Smooth muscle cell (in vitro differentiated cells): ENCODE measurements at regions not wholly inside any gene's neighbourhood (a gene's known extent, or its start where the extent isn't known, plus 50 kb on each side); places are given as distances from the start of the nearest gene placed in this dataset.

Experiments
- DNase-seq: peaks from one replicate; lab custom pipeline; 2025; ENCODE audit not compliant: unreplicated experiment; lab: John Stamatoyannopoulos, UW
- H2AFZ ChIP-seq: fragments of 200-600 bp; sonication (generic); 2 replicates; pipeline ENCODE4 v1.6.0; 2016; ENCODE audit warnings: antibody characterized with exemption, low read depth, mild to moderate bottlenecking
- H3F3A ChIP-seq: fragments of 200-600 bp; sonication (generic); 2 replicates; pipeline ENCODE4 v1.6.0; 2017; ENCODE audit warnings: antibody characterized with exemption, low read depth
- H3K27ac ChIP-seq: fragments of 200-600 bp; sonication (generic); 2 replicates; pipeline ENCODE4 v1.5.1; 2016; ENCODE audit warnings: low read depth, mild to moderate bottlenecking
- H3K27me3 ChIP-seq: fragments of 200-600 bp; sonication (generic); 2 replicates; pipeline ENCODE4 v1.6.1; 2016; ENCODE audit warnings: low read depth, mild to moderate bottlenecking
- H3K36me3 ChIP-seq: fragments of 200-600 bp; sonication (generic); 2 replicates; pipeline ENCODE4 v1.5.1; 2016; ENCODE audit warnings: low read depth
- H3K4me1 ChIP-seq: fragments of 200-600 bp; sonication (generic); 2 replicates; pipeline ENCODE4 v1.5.1; 2016; ENCODE audit warnings: low read depth
- H3K4me2 ChIP-seq: fragments of 200-600 bp; sonication (generic); 2 replicates; pipeline ENCODE4 v1.6.0; 2016; ENCODE audit warnings: mild to moderate bottlenecking
- H3K4me3 ChIP-seq: fragments of 200-600 bp; sonication (generic); 2 replicates; pipeline ENCODE4 v1.5.1; 2016; ENCODE audit warnings: mild to moderate bottlenecking
- H3K79me2 ChIP-seq: fragments of 200-600 bp; sonication (generic); 2 replicates; pipeline ENCODE4 v1.6.0; 2016; ENCODE audit warnings: low read depth, mild to moderate bottlenecking
- H3K9ac ChIP-seq: fragments of 200-600 bp; sonication (generic); 2 replicates; pipeline ENCODE4 v1.6.0; 2016; ENCODE audit warnings: low read depth
- H3K9me3 ChIP-seq: fragments of 200-600 bp; sonication (generic); replicated peaks from 2 replicates; pipeline ENCODE4 v1.5.1; 2016; ENCODE audit warnings: low read depth
- H4K20me1 ChIP-seq: fragments of 200-600 bp; sonication (generic); 2 replicates; pipeline ENCODE4 v1.6.0; 2016; ENCODE audit warnings: low read depth
- CTCF ChIP-seq: fragments of 200-600 bp; sonication (generic); IDR thresholded peaks from 2 replicates; pipeline ENCODE4 v1.5.1; 2017; ENCODE audit warnings: borderline replicate concordance, mild to moderate bottlenecking, antibody characterized with exemption; ENCODE audit not compliant: insufficient read depth, poor library complexity, severe bottlenecking
- WGBS: methylation state at CpG from one replicate; pipeline ENCODE4 v1.1.7; 2016; ENCODE audit warnings: low lambda C conversion rate; 5-methylcytosine and 5-hydroxymethylcytosine counted together

GRCh38 chr17:5874486-5874885, 195.7 kb upstream of the WSCD1 start:
- no peak overlapping the region for H3K9ac ChIP-seq
- H4K20me1 ChIP-seq: no peaks in the 10 kb centered on the region
- H3K36me3 ChIP-seq: no peaks in the 10 kb centered on the region
- TF ChIP-seq CTCF: no peak
- no peaks in the 10 kb centered on the region for H3K79me2 ChIP-seq
- no peak for DNase-seq
- no peak overlapping the region for H3K4me3 ChIP-seq
- no peak overlapping the region for H2AFZ ChIP-seq
- no peak overlapping the region for H3K4me2 ChIP-seq
- 88% methylated on average over 6 of the region's 6 CpGs for WGBS
- no peak overlapping the region for H3K27ac ChIP-seq
- no peaks in the 10 kb centered on the region for H3F3A ChIP-seq
- H3K27me3 ChIP-seq: peaks cover 3% of the 10 kb centered on the region
- no peaks in the 10 kb centered on the region for H3K4me1 ChIP-seq
- no peaks in the 10 kb centered on the region for H3K9me3 ChIP-seq

GRCh38 chr17:5877366-5877765, 192.8 kb upstream of the WSCD1 start:
- H3K4me2 ChIP-seq: no peak overlapping the region
- WGBS: 74% methylated on average over 1 of the region's 1 CpG
- H3K9ac ChIP-seq: no peak overlapping the region
- H3K36me3 ChIP-seq: no peaks in the 10 kb centered on the region
- peaks cover 3% of the 10 kb centered on the region for H3K27me3 ChIP-seq
- no peaks in the 10 kb centered on the region for H3K9me3 ChIP-seq
- DNase-seq: no peak
- no peak overlapping the region for H3K4me3 ChIP-seq
- no peaks in the 10 kb centered on the region for H3F3A ChIP-seq
- no peaks in the 10 kb centered on the region for H4K20me1 ChIP-seq
- H2AFZ ChIP-seq: no peak overlapping the region
- H3K79me2 ChIP-seq: no peaks in the 10 kb centered on the region
- no peak overlapping the region for H3K27ac ChIP-seq
- TF ChIP-seq CTCF: no peak
- no peaks in the 10 kb centered on the region for H3K4me1 ChIP-seq

GRCh38 chr17:5877948-5878347, 192.2 kb upstream of the WSCD1 start:
- H3K27me3 ChIP-seq: peaks cover 3% of the 10 kb centered on the region
- no peaks in the 10 kb centered on the region for H3K4me1 ChIP-seq
- H3K9me3 ChIP-seq: no peaks in the 10 kb centered on the region
- H3K27ac ChIP-seq: no peak overlapping the region
- no peak for TF ChIP-seq CTCF
- no peak overlapping the region for H3K4me2 ChIP-seq
- no peak overlapping the region for H3K4me3 ChIP-seq
- 88% methylated on average over 10 of the region's 10 CpGs for WGBS
- no peaks in the 10 kb centered on the region for H3K36me3 ChIP-seq
- H3K79me2 ChIP-seq: no peaks in the 10 kb centered on the region
- H2AFZ ChIP-seq: no peak overlapping the region
- H4K20me1 ChIP-seq: no peaks in the 10 kb centered on the region
- no peak for DNase-seq
- H3K9ac ChIP-seq: no peak overlapping the region
- H3F3A ChIP-seq: no peaks in the 10 kb centered on the region

- Histone ChIP-seq H3K27me3 (no peaks in the 10 kb centered on the region), H3K36me3 (no peaks in the 10 kb centered on the region), H3K4me1 (no peaks in the 10 kb centered on the region), H3K4me3 (no peak overlapping the region), H4K20me1 (no peaks in the 10 kb centered on the region), H3K27ac (no peak overlapping the region), H3K4me2 (no peak overlapping the region), H3K79me2 (no peaks in the 10 kb centered on the region), H3F3A (no peaks in the 10 kb centered on the region), H2AFZ (no peak overlapping the region), H3K9ac (no peak overlapping the region), H3K9me3 (no peaks in the 10 kb centered on the region)
- no peak for DNase-seq
- 90% methylated on average over 6 of the region's 6 CpGs for WGBS
- no peak for TF ChIP-seq CTCF
Measured at GRCh38 chr17:5881849-5882248, 188.3 kb upstream of the WSCD1 start.
